ENCODE measurements at regions not wholly inside any gene's neighbourhood (a gene's known extent, or its start where the extent isn't known, plus 50 kb on each side); places are given as distances from the start of the nearest gene placed in this dataset.

DNA sequence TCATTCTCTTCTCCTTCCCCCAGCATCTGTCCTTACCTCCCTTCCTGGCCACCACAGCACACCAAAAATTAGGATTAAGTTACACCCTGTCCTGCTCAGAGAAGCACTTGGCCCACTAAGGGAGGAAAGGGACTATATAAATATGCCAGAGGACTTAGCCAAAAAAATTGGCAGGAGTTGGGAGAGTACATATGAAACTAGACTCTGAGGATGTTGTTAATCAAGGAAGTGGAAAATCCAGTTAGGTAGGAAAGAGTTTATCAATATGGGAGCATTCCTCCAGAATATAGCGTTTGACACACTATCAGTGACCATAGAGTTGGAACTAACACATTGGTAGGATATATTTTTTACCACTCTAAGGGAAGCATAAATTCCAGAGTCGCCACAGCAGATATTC is 57.3 kb upstream of the TSHZ2 start:
- H3K9ac ChIP-seq (ENCODE audit: low read length): no peak overlapping the region
- ATAC-seq: no peak
- no peaks in the 10 kb centered on the region for H3K27me3 ChIP-seq (ENCODE audit: insufficient read depth, low read length)
- POLR2A ChIA-PET: no interaction called here
- BruUV-seq (replicated peaks): no TSS peak
- no peaks in the 10 kb centered on the region for H3K36me3 ChIP-seq (ENCODE audit: control insufficient read depth in 1 of 2, insufficient read depth in 2 of 2, low read length in 2 of 2)
- no peaks in the 10 kb centered on the region for H3K9me2 ChIP-seq (ENCODE audit: insufficient read depth)
- no peaks in the 10 kb centered on the region for H3K79me2 ChIP-seq (ENCODE audit: insufficient read depth, low read length)
- no peak for TF ChIP-seq RAD21 (IDR thresholded peaks at IDR 0.05; ENCODE audit: low read depth)
- no peak for TF ChIP-seq CEBPB (IDR thresholded peaks at IDR 0.05; ENCODE audit: low read depth)
- TF ChIP-seq, protein P1, sequence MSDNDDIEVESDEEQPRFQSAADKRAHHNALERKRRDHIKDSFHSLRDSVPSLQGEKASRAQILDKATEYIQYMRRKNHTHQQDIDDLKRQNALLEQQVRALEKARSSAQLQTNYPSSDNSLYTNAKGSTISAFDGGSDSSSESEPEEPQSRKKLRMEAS (IDR thresholded peaks at IDR 0.05): no peak
- TF ChIP-seq, protein P2, sequence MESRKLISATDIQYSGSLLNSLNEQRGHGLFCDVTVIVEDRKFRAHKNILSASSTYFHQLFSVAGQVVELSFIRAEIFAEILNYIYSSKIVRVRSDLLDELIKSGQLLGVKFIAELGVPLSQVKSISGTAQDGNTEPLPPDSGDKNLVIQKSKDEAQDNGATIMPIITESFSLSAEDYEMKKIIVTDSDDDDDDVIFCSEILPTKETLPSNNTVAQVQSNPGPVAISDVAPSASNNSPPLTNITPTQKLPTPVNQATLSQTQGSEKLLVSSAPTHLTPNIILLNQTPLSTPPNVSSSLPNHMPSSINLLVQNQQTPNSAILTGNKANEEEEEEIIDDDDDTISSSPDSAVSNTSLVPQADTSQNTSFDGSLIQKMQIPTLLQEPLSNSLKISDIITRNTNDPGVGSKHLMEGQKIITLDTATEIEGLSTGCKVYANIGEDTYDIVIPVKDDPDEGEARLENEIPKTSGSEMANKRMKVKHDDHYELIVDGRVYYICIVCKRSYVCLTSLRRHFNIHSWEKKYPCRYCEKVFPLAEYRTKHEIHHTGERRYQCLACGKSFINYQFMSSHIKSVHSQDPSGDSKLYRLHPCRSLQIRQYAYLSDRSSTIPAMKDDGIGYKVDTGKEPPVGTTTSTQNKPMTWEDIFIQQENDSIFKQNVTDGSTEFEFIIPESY (IDR thresholded peaks at IDR 0.05; ENCODE audit: extremely low read depth, insufficient replicate concordance, low read length): no peak
- no peak for TF ChIP-seq EZH2 (IDR thresholded peaks at IDR 0.05)
- TF ChIP-seq, protein P3, sequence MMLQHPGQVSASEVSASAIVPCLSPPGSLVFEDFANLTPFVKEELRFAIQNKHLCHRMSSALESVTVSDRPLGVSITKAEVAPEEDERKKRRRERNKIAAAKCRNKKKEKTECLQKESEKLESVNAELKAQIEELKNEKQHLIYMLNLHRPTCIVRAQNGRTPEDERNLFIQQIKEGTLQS (IDR thresholded peaks at IDR 0.05): no peak
- no peak for TF ChIP-seq SIN3A (IDR thresholded peaks at IDR 0.05; ENCODE audit: low read depth)
- TF ChIP-seq YY1 (IDR thresholded peaks at IDR 0.05; ENCODE audit: extremely low read depth, insufficient replicate concordance, low read depth, low read length): no peak
- TF ChIP-seq SP1 (IDR thresholded peaks at IDR 0.05; ENCODE audit: low read depth): no peak
- TF ChIP-seq ZNF274 (IDR thresholded peaks at IDR 0.05; ENCODE audit: low read depth, low read length): no peak
- TF ChIP-seq CBX3 (IDR thresholded peaks at IDR 0.05; ENCODE audit: low read depth): no peak
- no peak for TF ChIP-seq SRF (IDR thresholded peaks at IDR 0.05; ENCODE audit: low read depth)
- no peak for TF ChIP-seq ZFX (IDR thresholded peaks at IDR 0.05)
- TF ChIP-seq EZH2phosphoT487 (IDR thresholded peaks at IDR 0.05; ENCODE audit: borderline replicate concordance): no peak
- TF ChIP-seq, protein P4, sequence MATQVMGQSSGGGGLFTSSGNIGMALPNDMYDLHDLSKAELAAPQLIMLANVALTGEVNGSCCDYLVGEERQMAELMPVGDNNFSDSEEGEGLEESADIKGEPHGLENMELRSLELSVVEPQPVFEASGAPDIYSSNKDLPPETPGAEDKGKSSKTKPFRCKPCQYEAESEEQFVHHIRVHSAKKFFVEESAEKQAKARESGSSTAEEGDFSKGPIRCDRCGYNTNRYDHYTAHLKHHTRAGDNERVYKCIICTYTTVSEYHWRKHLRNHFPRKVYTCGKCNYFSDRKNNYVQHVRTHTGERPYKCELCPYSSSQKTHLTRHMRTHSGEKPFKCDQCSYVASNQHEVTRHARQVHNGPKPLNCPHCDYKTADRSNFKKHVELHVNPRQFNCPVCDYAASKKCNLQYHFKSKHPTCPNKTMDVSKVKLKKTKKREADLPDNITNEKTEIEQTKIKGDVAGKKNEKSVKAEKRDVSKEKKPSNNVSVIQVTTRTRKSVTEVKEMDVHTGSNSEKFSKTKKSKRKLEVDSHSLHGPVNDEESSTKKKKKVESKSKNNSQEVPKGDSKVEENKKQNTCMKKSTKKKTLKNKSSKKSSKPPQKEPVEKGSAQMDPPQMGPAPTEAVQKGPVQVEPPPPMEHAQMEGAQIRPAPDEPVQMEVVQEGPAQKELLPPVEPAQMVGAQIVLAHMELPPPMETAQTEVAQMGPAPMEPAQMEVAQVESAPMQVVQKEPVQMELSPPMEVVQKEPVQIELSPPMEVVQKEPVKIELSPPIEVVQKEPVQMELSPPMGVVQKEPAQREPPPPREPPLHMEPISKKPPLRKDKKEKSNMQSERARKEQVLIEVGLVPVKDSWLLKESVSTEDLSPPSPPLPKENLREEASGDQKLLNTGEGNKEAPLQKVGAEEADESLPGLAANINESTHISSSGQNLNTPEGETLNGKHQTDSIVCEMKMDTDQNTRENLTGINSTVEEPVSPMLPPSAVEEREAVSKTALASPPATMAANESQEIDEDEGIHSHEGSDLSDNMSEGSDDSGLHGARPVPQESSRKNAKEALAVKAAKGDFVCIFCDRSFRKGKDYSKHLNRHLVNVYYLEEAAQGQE (IDR thresholded peaks at IDR 0.05; ENCODE audit: low read depth): no peak
- TF ChIP-seq FOSL1 (IDR thresholded peaks at IDR 0.05; ENCODE audit: low read depth): no peak
- no peak for TF ChIP-seq TCF7L2 (IDR thresholded peaks at IDR 0.05; ENCODE audit: borderline replicate concordance, extremely low read depth, insufficient read depth, insufficient read length)
- TF ChIP-seq EGR1 (IDR thresholded peaks at IDR 0.05; ENCODE audit: low read depth): no peak
- TF ChIP-seq POLR2A (IDR thresholded peaks at IDR 0.05; ENCODE audit: borderline replicate concordance, extremely low read depth, insufficient read depth, insufficient read length): no peak
- no peak overlapping the region for H3K27ac ChIP-seq (ENCODE audit: low read depth, low read length)
- RAD21 ChIA-PET (ENCODE audit: low non-redundant PET in 1 of 2, low total read pairs in 2 of 2, uncharacterized antibody in 2 of 2, unreplicated experiment in 2 of 2): no interaction called here
- no peak overlapping the region for H3K4me3 ChIP-seq (replicated peaks in 1 of 2; ENCODE audit: low read depth in 1 of 2, low read length in 2 of 2)
- peaks cover 3 to 7% of the 10 kb centered on the region in 2 experiments; a peak in 2 of 4 replicates for H3K9me3 ChIP-seq (ENCODE audit: control insufficient read depth in 1 of 2, insufficient read depth in 1 of 2, low read depth in 1 of 2, low read length in 2 of 2)
- no peak overlapping the region for H3K4me2 ChIP-seq (ENCODE audit: low read length)
- H2AFZ ChIP-seq (ENCODE audit: low read depth, low read length, poor library complexity, severe bottlenecking): no peak overlapping the region
- H3K4me1 ChIP-seq (ENCODE audit: control insufficient read depth in 1 of 2, insufficient read depth in 2 of 2, low read length in 2 of 2): no peaks in the 10 kb centered on the region
- no peaks in the 10 kb centered on the region for H4K20me1 ChIP-seq (ENCODE audit: insufficient read depth)
- CTCF ChIA-PET: no interaction called here
- intact Hi-C loops (cut with micrococcal nuclease): no loop called here
- no peak for DNase-seq (ENCODE audit: low read depth, low spot score)

Measured in HCT116 (cell line).